ENCODE measurements at regions not wholly inside any gene's neighbourhood (a gene's known extent, or its start where the extent isn't known, plus 50 kb on each side); places are given as distances from the start of the nearest gene placed in this dataset.

DNA sequence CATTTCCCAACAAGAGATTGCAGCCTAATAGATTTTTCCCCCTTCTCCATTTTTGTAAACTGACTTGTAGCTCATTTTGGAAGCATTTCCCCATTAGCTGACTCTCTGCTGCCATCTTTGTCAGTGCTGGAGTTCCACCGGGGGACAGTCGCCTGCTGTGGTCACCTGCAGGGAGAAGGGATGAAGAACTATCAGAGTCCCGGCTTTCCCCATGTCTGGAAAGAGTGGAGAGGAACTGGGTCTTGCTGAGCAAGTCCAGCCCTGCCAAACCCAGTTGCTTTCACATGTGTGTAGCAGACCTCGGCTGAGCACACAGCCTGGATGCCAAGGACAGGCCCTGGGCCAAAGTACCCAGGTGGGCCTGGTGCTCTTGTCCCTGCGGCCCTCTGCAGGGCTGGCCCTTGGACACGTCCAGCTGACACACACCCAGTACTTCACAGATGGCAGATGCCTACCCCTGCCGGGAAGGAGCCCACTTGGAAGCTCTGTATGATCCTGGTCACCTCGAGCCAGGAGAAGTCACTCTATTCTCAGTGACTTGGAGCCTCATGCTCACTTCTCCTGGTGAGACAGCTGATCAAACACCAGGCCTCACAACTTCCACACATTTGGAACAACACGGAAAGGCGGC is 157.3 kb upstream of the NPVF start:
- no peak overlapping the region for H3K4me3 ChIP-seq (replicated peaks; ENCODE audit: low read depth, low read length)
- H3K36me3 ChIP-seq (ENCODE audit: control insufficient read depth, insufficient read depth, low read length), result no peaks in the 10 kb centered on the region
- TF ChIP-seq, protein P1, sequence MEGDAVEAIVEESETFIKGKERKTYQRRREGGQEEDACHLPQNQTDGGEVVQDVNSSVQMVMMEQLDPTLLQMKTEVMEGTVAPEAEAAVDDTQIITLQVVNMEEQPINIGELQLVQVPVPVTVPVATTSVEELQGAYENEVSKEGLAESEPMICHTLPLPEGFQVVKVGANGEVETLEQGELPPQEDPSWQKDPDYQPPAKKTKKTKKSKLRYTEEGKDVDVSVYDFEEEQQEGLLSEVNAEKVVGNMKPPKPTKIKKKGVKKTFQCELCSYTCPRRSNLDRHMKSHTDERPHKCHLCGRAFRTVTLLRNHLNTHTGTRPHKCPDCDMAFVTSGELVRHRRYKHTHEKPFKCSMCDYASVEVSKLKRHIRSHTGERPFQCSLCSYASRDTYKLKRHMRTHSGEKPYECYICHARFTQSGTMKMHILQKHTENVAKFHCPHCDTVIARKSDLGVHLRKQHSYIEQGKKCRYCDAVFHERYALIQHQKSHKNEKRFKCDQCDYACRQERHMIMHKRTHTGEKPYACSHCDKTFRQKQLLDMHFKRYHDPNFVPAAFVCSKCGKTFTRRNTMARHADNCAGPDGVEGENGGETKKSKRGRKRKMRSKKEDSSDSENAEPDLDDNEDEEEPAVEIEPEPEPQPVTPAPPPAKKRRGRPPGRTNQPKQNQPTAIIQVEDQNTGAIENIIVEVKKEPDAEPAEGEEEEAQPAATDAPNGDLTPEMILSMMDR (IDR thresholded peaks at IDR 0.05; ENCODE audit: insufficient read depth, low read length, poor library complexity, severe bottlenecking), result no peak
- DNase-seq (ENCODE audit: extremely low read depth, insufficient read length), result no peak
- no peaks in the 10 kb centered on the region; the same call in 1 of the 2 replicates for H3K27me3 ChIP-seq (replicated peaks; ENCODE audit: control insufficient read depth, insufficient read depth, low read length)

- no peak overlapping the region for H3K4me3 ChIP-seq (replicated peaks; ENCODE audit: low read depth, low read length)
- H3K36me3 ChIP-seq (ENCODE audit: control insufficient read depth, insufficient read depth, low read length), result no peaks in the 10 kb centered on the region
- DNase-seq (ENCODE audit: extremely low read depth, insufficient read length), result no peak
- TF ChIP-seq, protein P1 (IDR thresholded peaks at IDR 0.05; ENCODE audit: insufficient read depth, low read length, poor library complexity, severe bottlenecking), result no peak
- no peaks in the 10 kb centered on the region; the same call in 1 of the 2 replicates for H3K27me3 ChIP-seq (replicated peaks; ENCODE audit: control insufficient read depth, insufficient read depth, low read length)
Measured at GRCh38 chr7:25386311-25386744, 158.0 kb upstream of the NPVF start.

DNA sequence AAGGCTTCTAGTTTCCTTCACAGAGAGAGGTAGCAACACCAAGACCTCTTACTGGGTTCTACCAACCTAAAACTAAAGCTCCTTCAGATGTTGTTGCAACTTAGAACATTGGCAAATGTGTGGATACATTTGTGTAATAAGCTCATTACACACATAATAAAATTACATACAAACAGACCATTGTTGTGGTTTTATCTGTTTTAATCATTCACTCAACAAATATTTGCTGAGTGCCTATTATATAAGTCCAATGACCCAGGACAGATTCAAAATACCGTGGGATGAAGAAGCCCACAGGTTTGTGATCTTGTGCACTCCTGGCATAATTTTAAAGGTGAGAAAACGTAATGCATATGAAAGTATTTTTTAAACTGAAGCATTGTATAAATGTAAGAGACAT is 160.4 kb upstream of the NPVF start:
- H3K36me3 ChIP-seq (ENCODE audit: control insufficient read depth, insufficient read depth, low read length), result no peaks in the 10 kb centered on the region
- TF ChIP-seq, protein P1 (IDR thresholded peaks at IDR 0.05; ENCODE audit: insufficient read depth, low read length, poor library complexity, severe bottlenecking), result no peak
- DNase-seq (ENCODE audit: extremely low read depth, insufficient read length), result no peak
- H3K27me3 ChIP-seq (replicated peaks; ENCODE audit: control insufficient read depth, insufficient read depth, low read length), result no peaks in the 10 kb centered on the region; the same call in 1 of the 2 replicates
- no peak overlapping the region for H3K4me3 ChIP-seq (replicated peaks; ENCODE audit: low read depth, low read length)

GRCh38 chr7:25389489-25390106 is 161.3 kb upstream of the NPVF start:
- H3K27me3 ChIP-seq (replicated peaks; ENCODE audit: control insufficient read depth, insufficient read depth, low read length), result no peaks in the 10 kb centered on the region; the same call in 1 of the 2 replicates
- no peaks in the 10 kb centered on the region for H3K36me3 ChIP-seq (ENCODE audit: control insufficient read depth, insufficient read depth, low read length)
- no peak for DNase-seq (ENCODE audit: extremely low read depth, insufficient read length)
- TF ChIP-seq, protein P1 (IDR thresholded peaks at IDR 0.05; ENCODE audit: insufficient read depth, low read length, poor library complexity, severe bottlenecking), result peak; percentile 38
- H3K4me3 ChIP-seq (replicated peaks; ENCODE audit: low read depth, low read length), result no peak overlapping the region

GRCh38 chr7:25391295-25391861 is 163.1 kb upstream of the NPVF start:
- no peaks in the 10 kb centered on the region for H3K36me3 ChIP-seq (ENCODE audit: control insufficient read depth, insufficient read depth, low read length)
- no peak for DNase-seq (ENCODE audit: extremely low read depth, insufficient read length)
- TF ChIP-seq, protein P1 (IDR thresholded peaks at IDR 0.05; ENCODE audit: insufficient read depth, low read length, poor library complexity, severe bottlenecking), result peak; percentile 39
- H3K4me3 ChIP-seq (replicated peaks; ENCODE audit: low read depth, low read length), result no peak overlapping the region
- H3K27me3 ChIP-seq (replicated peaks; ENCODE audit: control insufficient read depth, insufficient read depth, low read length), result no peaks in the 10 kb centered on the region; the same call in 1 of the 2 replicates

All from GM06990 (cell line).